ENCODE measurements at regions not wholly inside any gene's neighbourhood (a gene's known extent, or its start where the extent isn't known, plus 50 kb on each side); places are given as distances from the start of the nearest gene placed in this dataset.

- H3K9me3 ChIP-seq (ENCODE audit: control insufficient read depth, insufficient read depth, low read depth, low read length) = no peaks in the 10 kb centered on the region
- no peaks in the 10 kb centered on the region for H3K27me3 ChIP-seq (ENCODE audit: control insufficient read depth, insufficient read depth, low read length)
- H3K36me3 ChIP-seq (ENCODE audit: control insufficient read depth, insufficient read depth, low read length) = no peaks in the 10 kb centered on the region
- H3K4me3 ChIP-seq (ENCODE audit: low read depth, low read length) = no peak overlapping the region
- H3K27ac ChIP-seq (ENCODE audit: low read depth, low read length) = no peak overlapping the region
- H3K9ac ChIP-seq (ENCODE audit: low read length) = no peak overlapping the region
- peaks cover 7% of the 10 kb centered on the region; the same call in 1 of the 2 replicates for H3K4me1 ChIP-seq (ENCODE audit: control insufficient read depth, insufficient read depth, low read length)
These were observed 181.1 kb downstream of the CTTN start for GRCh38 chr11:70579316-70579955.

- Histone ChIP-seq H3K9ac (ENCODE audit: low read length) (no peak overlapping the region), H3K27me3 (ENCODE audit: control insufficient read depth, insufficient read depth, low read length) (no peaks in the 10 kb centered on the region), H3K4me3 (ENCODE audit: low read depth, low read length) (no peak overlapping the region), H3K4me1 (ENCODE audit: control insufficient read depth, insufficient read depth, low read length) (peaks cover 7% of the 10 kb centered on the region; the same call in 1 of the 2 replicates), H3K27ac (ENCODE audit: low read depth, low read length) (no peak overlapping the region), H3K9me3 (ENCODE audit: control insufficient read depth, insufficient read depth, low read depth, low read length) (no peaks in the 10 kb centered on the region), H3K36me3 (ENCODE audit: control insufficient read depth, insufficient read depth, low read length) (no peaks in the 10 kb centered on the region)
These were observed 181.9 kb downstream of the CTTN start for GRCh38 chr11:70580036-70580805.

- Histone ChIP-seq H3K4me3 (ENCODE audit: low read depth, low read length) (no peak overlapping the region), H3K9ac (ENCODE audit: low read length) (peak overlapping the region; percentile 24), H3K9me3 (ENCODE audit: control insufficient read depth, insufficient read depth, low read depth, low read length) (no peaks in the 10 kb centered on the region), H3K27ac (ENCODE audit: low read depth, low read length) (no peak overlapping the region), H3K36me3 (ENCODE audit: control insufficient read depth, insufficient read depth, low read length) (no peaks in the 10 kb centered on the region), H3K4me1 (ENCODE audit: control insufficient read depth, insufficient read depth, low read length) (no peaks in the 10 kb centered on the region), H3K27me3 (ENCODE audit: control insufficient read depth, insufficient read depth, low read length) (no peaks in the 10 kb centered on the region)
These were observed 183.9 kb downstream of the CTTN start for GRCh38 chr11:70581991-70582885.

GRCh38 chr11:70582886-70583641 lies 184.7 kb downstream of the CTTN start:
- H3K9me3 ChIP-seq (ENCODE audit: control insufficient read depth, insufficient read depth, low read depth, low read length) = no peaks in the 10 kb centered on the region
- no peak overlapping the region for H3K27ac ChIP-seq (ENCODE audit: low read depth, low read length)
- no peaks in the 10 kb centered on the region for H3K36me3 ChIP-seq (ENCODE audit: control insufficient read depth, insufficient read depth, low read length)
- H3K4me1 ChIP-seq (ENCODE audit: control insufficient read depth, insufficient read depth, low read length) = no peaks in the 10 kb centered on the region
- H3K27me3 ChIP-seq (ENCODE audit: control insufficient read depth, insufficient read depth, low read length) = no peaks in the 10 kb centered on the region
- H3K4me3 ChIP-seq (ENCODE audit: low read depth, low read length) = no peak overlapping the region
- no peak overlapping the region for H3K9ac ChIP-seq (ENCODE audit: low read length)

- Histone ChIP-seq H3K27me3 (ENCODE audit: control insufficient read depth, insufficient read depth, low read length) (no peaks in the 10 kb centered on the region), H3K4me1 (ENCODE audit: control insufficient read depth, insufficient read depth, low read length) (no peaks in the 10 kb centered on the region), H3K27ac (ENCODE audit: low read depth, low read length) (no peak overlapping the region), H3K9ac (ENCODE audit: low read length) (no peak overlapping the region), H3K36me3 (ENCODE audit: control insufficient read depth, insufficient read depth, low read length) (no peaks in the 10 kb centered on the region), H3K9me3 (ENCODE audit: control insufficient read depth, insufficient read depth, low read depth, low read length) (no peaks in the 10 kb centered on the region), H3K4me3 (ENCODE audit: low read depth, low read length) (no peak overlapping the region)
These were observed 185.5 kb downstream of the CTTN start for GRCh38 chr11:70583781-70584218.

- no peak overlapping the region for H3K27ac ChIP-seq (ENCODE audit: low read depth, low read length)
- no peaks in the 10 kb centered on the region for H3K27me3 ChIP-seq (ENCODE audit: control insufficient read depth, insufficient read depth, low read length)
- H3K4me3 ChIP-seq (ENCODE audit: low read depth, low read length) = no peak overlapping the region
- H3K9me3 ChIP-seq (ENCODE audit: control insufficient read depth, insufficient read depth, low read depth, low read length) = no peaks in the 10 kb centered on the region
- no peaks in the 10 kb centered on the region for H3K4me1 ChIP-seq (ENCODE audit: control insufficient read depth, insufficient read depth, low read length)
- no peak overlapping the region for H3K9ac ChIP-seq (ENCODE audit: low read length)
- H3K36me3 ChIP-seq (ENCODE audit: control insufficient read depth, insufficient read depth, low read length) = no peaks in the 10 kb centered on the region
These were observed 186.3 kb downstream of the CTTN start for GRCh38 chr11:70584498-70585235.

GRCh38 chr11:70585236-70585545 lies 186.9 kb downstream of the CTTN start:
- H3K9ac ChIP-seq (ENCODE audit: low read length) = no peak overlapping the region
- H3K36me3 ChIP-seq (ENCODE audit: control insufficient read depth, insufficient read depth, low read length) = no peaks in the 10 kb centered on the region
- H3K4me3 ChIP-seq (ENCODE audit: low read depth, low read length) = no peak overlapping the region

GRCh38 chr11:70586261-70587074 lies 188.1 kb downstream of the CTTN start:
- H3K27ac ChIP-seq (ENCODE audit: low read depth, low read length) = no peak overlapping the region
- no peak overlapping the region for H3K4me3 ChIP-seq (ENCODE audit: low read depth, low read length)
- H3K4me1 ChIP-seq (ENCODE audit: control insufficient read depth, insufficient read depth, low read length) = no peaks in the 10 kb centered on the region
- no peaks in the 10 kb centered on the region for H3K9me3 ChIP-seq (ENCODE audit: control insufficient read depth, insufficient read depth, low read depth, low read length)
- H3K36me3 ChIP-seq (ENCODE audit: control insufficient read depth, insufficient read depth, low read length) = no peaks in the 10 kb centered on the region
- no peak overlapping the region for H3K9ac ChIP-seq (ENCODE audit: low read length)
- no peaks in the 10 kb centered on the region for H3K27me3 ChIP-seq (ENCODE audit: control insufficient read depth, insufficient read depth, low read length)

More at GRCh38 chr11:70585236-70585545, 186.9 kb downstream of the CTTN start:
- H3K27ac ChIP-seq (ENCODE audit: low read depth, low read length) = no peak overlapping the region
- H3K9me3 ChIP-seq (ENCODE audit: control insufficient read depth, insufficient read depth, low read depth, low read length) = no peaks in the 10 kb centered on the region
- H3K27me3 ChIP-seq (ENCODE audit: control insufficient read depth, insufficient read depth, low read length) = no peaks in the 10 kb centered on the region
- no peaks in the 10 kb centered on the region for H3K4me1 ChIP-seq (ENCODE audit: control insufficient read depth, insufficient read depth, low read length)

GRCh38 chr11:70587075-70587389 lies 188.7 kb downstream of the CTTN start:
- H3K9me3 ChIP-seq (ENCODE audit: control insufficient read depth, insufficient read depth, low read depth, low read length) = no peaks in the 10 kb centered on the region
- H3K36me3 ChIP-seq (ENCODE audit: control insufficient read depth, insufficient read depth, low read length) = no peaks in the 10 kb centered on the region
- no peak overlapping the region for H3K27ac ChIP-seq (ENCODE audit: low read depth, low read length)
- no peak overlapping the region for H3K9ac ChIP-seq (ENCODE audit: low read length)
- no peak overlapping the region for H3K4me3 ChIP-seq (ENCODE audit: low read depth, low read length)
- no peaks in the 10 kb centered on the region for H3K4me1 ChIP-seq (ENCODE audit: control insufficient read depth, insufficient read depth, low read length)
- H3K27me3 ChIP-seq (ENCODE audit: control insufficient read depth, insufficient read depth, low read length) = no peaks in the 10 kb centered on the region

Data from HUES6 (cell line).